Dermis microvascular lymphatic vessel endothelial cell (primary cell): ENCODE measurements at regions not wholly inside any gene's neighbourhood (a gene's known extent, or its start where the extent isn't known, plus 50 kb on each side); places are given as distances from the start of the nearest gene placed in this dataset.

ENCODE experiments used
- DNase-seq, 2 donors: peaks; one replicate each; pipeline versions ENCODE4 v3.0.0 to v3.0.0-alpha.2; 2010; ENCODE audit warnings: low read depth in 2 of 2

- no peak for DNase-seq
Observed at GRCh38 chr3:135865085-135865484, 100.4 kb upstream of the PPP2R3A start.

- no peak for DNase-seq
Observed at GRCh38 chr3:135865553-135865952, 100.0 kb upstream of the PPP2R3A start.

GRCh38 chr3:135867911-135868310, 97.6 kb upstream of the PPP2R3A start:
- no peak for DNase-seq

GRCh38 chr3:135868801-135869200, 96.7 kb upstream of the PPP2R3A start:
- DNase-seq, result no peak

GRCh38 chr3:135869439-135870105, 96.0 kb upstream of the PPP2R3A start:
- DNase-seq, result no peak

- no peak for DNase-seq
Observed at GRCh38 chr3:135871311-135871710, 94.2 kb upstream of the PPP2R3A start.

- DNase-seq, result no peak
Observed at GRCh38 chr3:135874035-135874434, 91.5 kb upstream of the PPP2R3A start.

- no peak for DNase-seq
Observed at GRCh38 chr3:135878501-135878900, 87.0 kb upstream of the PPP2R3A start.

GRCh38 chr3:135885885-135886284, 79.6 kb upstream of the PPP2R3A start:
- no peak for DNase-seq

GRCh38 chr3:135887220-135887619, 78.3 kb upstream of the PPP2R3A start:
- DNase-seq, result no peak

GRCh38 chr3:135889443-135889842, 76.1 kb upstream of the PPP2R3A start:
- DNase-seq, result no peak

GRCh38 chr3:135891121-135891520, 74.4 kb upstream of the PPP2R3A start:
- no peak for DNase-seq

GRCh38 chr3:135895106-135895733, 70.3 kb upstream of the PPP2R3A start:
- DNase-seq, result peak; percentile 67 to 73

- DNase-seq, result no peak
Observed at GRCh38 chr3:135895734-135896121, 69.8 kb upstream of the PPP2R3A start.

- no peak for DNase-seq
Observed at GRCh38 chr3:135896613-135897012, 68.9 kb upstream of the PPP2R3A start.

- no peak for DNase-seq
Observed at GRCh38 chr3:135897715-135898114, 67.8 kb upstream of the PPP2R3A start.

- DNase-seq, result no peak
Observed at GRCh38 chr3:135898774-135899173, 66.8 kb upstream of the PPP2R3A start.

- no peak for DNase-seq
Observed at GRCh38 chr3:135905058-135905724, 60.3 kb upstream of the PPP2R3A start.

- no peak for DNase-seq
Observed at GRCh38 chr3:135907422-135908165, 57.9 kb upstream of the PPP2R3A start.

- no peak for DNase-seq
Observed at GRCh38 chr3:135908225-135908624, 57.3 kb upstream of the PPP2R3A start.

- DNase-seq, result no peak
Observed at GRCh38 chr3:135908737-135909136, 56.8 kb upstream of the PPP2R3A start.

- no peak for DNase-seq
Observed at GRCh38 chr3:135911110-135911509, 54.4 kb upstream of the PPP2R3A start.
